GM12878 (cell line): ENCODE measurements at regions not wholly inside any gene's neighbourhood (a gene's known extent, or its start where the extent isn't known, plus 50 kb on each side); places are given as distances from the start of the nearest gene placed in this dataset.

Experiments
- ATAC-seq: fragments of 200-7000 bp; cut with Tn5 transposase; 3 replicates; pipeline ENCODE4 v1.9.1; 2020; ENCODE audit warnings: mild to moderate bottlenecking, moderate library complexity
- BruUV-seq: library from RNA; stranded (reverse); fragments of 400-500 nt; replicated peaks from 2 replicates; lab custom pipeline; 2021; lab: Mats Ljungman, UMichigan
- CTCF ChIA-PET: fragments of 300-600 bp; sonication (Branson Sonifier 250); formaldehyde crosslinking; extraction: SDS; loops from one replicate; lab custom pipeline; 2021; ENCODE audit warnings: inconsistent platforms; lab: Yijun Ruan, JAX
- POLR2A ChIA-PET: fragments of 350-600 bp; formaldehyde crosslinking; extraction: SDS; loops from one replicate; lab custom pipeline; 2021; ENCODE audit warnings: inconsistent platforms; lab: Charles Lee
- RAD21 ChIA-PET: fragments of 300-600 bp; sonication (Branson Sonifier 250); formaldehyde crosslinking; loops from one replicate; lab custom pipeline; 2023; ENCODE audit warnings: antibody characterized with exemption; ENCODE audit not compliant: unreplicated experiment; lab: Charles Lee
- SMC1A ChIA-PET: fragments of 300-600 bp; sonication (Branson Sonifier 250); formaldehyde crosslinking; loops from one replicate; lab custom pipeline; 2023; ENCODE audit not compliant: unreplicated experiment, uncharacterized antibody; lab: Charles Lee
- DNase-seq: peaks from one replicate; pipeline ENCODE4 v3.0.0-alpha.2; 2011; ENCODE audit warnings: low read depth, low spot score
- FAIRE-seq: peaks from 3 replicates; lab custom pipeline; 2011; peaks lifted over from hg19 to GRCh38; lab: Jason Lieb, UNC
- H2AFZ ChIP-seq: 2 replicates; pipeline ENCODE4 v1.6.0; 2011; ENCODE audit warnings: low read depth, low read length, control low read depth; ENCODE audit not compliant: control insufficient read depth
- H3K27ac ChIP-seq: 2 replicates; pipeline ENCODE4 v1.5.1; 2011; ENCODE audit warnings: control low read depth; ENCODE audit not compliant: control insufficient read depth, insufficient read depth
- H3K27me3 ChIP-seq, 2 experiments: replicated peaks in 1 of 2; 2 replicates each; pipeline versions ENCODE4 v1.6.0 to v1.6.1; 2011; ENCODE audit warnings: low read length in 1 of 2; ENCODE audit not compliant: control insufficient read depth in 2 of 2, insufficient read depth in 2 of 2
- H3K36me3 ChIP-seq, 2 experiments: 2 replicates each; pipeline ENCODE4 v1.5.1; 2011; ENCODE audit warnings: low read length in 1 of 2; ENCODE audit not compliant: control insufficient read depth in 2 of 2, insufficient read depth in 2 of 2
- H3K4me1 ChIP-seq: 2 replicates; pipeline ENCODE4 v1.6.1; 2011; ENCODE audit warnings: mild to moderate bottlenecking, low read length, moderate library complexity, mixed read lengths; ENCODE audit not compliant: control insufficient read depth, insufficient read depth
- H3K4me2 ChIP-seq: 2 replicates; pipeline ENCODE4 v1.6.0; 2011; ENCODE audit warnings: control low read depth; ENCODE audit not compliant: control insufficient read depth, insufficient read depth
- H3K4me3 ChIP-seq: fragments of 200-600 bp; sonication (generic); 2 replicates; pipeline ENCODE4 v1.5.1; 2016
- H3K79me2 ChIP-seq: 2 replicates; pipeline ENCODE4 v1.6.0; 2011; ENCODE audit warnings: low read length; ENCODE audit not compliant: control insufficient read depth, insufficient read depth
- H3K9ac ChIP-seq: 2 replicates; pipeline ENCODE4 v1.8.0; 2011; ENCODE audit warnings: low read length, control low read depth, mixed read lengths; ENCODE audit not compliant: control insufficient read depth, insufficient read depth
- H3K9me3 ChIP-seq: replicated peaks from 3 replicates; pipeline ENCODE4 v1.5.1; 2011; ENCODE audit warnings: mild to moderate bottlenecking, low read length; ENCODE audit not compliant: control insufficient read depth, insufficient read depth
- H4K20me1 ChIP-seq: 2 replicates; pipeline ENCODE4 v1.6.0; 2011; ENCODE audit not compliant: control insufficient read depth, insufficient read depth
- CEBPB ChIP-seq, 2 experiments: fragments of 150-350 bp in 1 of 2; IDR thresholded peaks; 2 replicates each; pipeline ENCODE4 v1.6.1; 2012 to 2014; ENCODE audit warnings: low read depth in 2 of 2, low read length in 2 of 2, borderline replicate concordance in 1 of 2, inconsistent platforms in 1 of 2
- FOXK2 ChIP-seq: fragments of 450-650 bp; IDR thresholded peaks from 2 replicates; pipeline ENCODE4 v1.6.1; 2017; ENCODE audit warnings: mild to moderate bottlenecking, moderate library complexity
- FOXM1 ChIP-seq: IDR thresholded peaks from 2 replicates; pipeline ENCODE4 v1.6.1; 2012; ENCODE audit warnings: low read depth, mild to moderate bottlenecking, inconsistent platforms, low read length, moderate library complexity
- HCFC1 ChIP-seq: fragments of 150-350 bp; IDR thresholded peaks from 2 replicates; pipeline ENCODE4 v1.6.1; 2014; ENCODE audit warnings: low read length
- KLF5 ChIP-seq: fragments of 450-650 bp; IDR thresholded peaks from 2 replicates; pipeline ENCODE4 v1.6.1; 2014; ENCODE audit warnings: mild to moderate bottlenecking; ENCODE audit not compliant: partially characterized antibody
- MXI1 ChIP-seq: fragments of 150-350 bp; IDR thresholded peaks from 2 replicates; pipeline ENCODE4 v1.6.1; 2011; ENCODE audit warnings: low read depth, mild to moderate bottlenecking, inconsistent platforms, low read length, improper control_type of control experiment
- RB1 ChIP-seq: fragments of 450-650 bp; formaldehyde crosslinking; IDR thresholded peaks from 2 replicates; pipeline ENCODE4 v1.6.1; 2017; ENCODE audit warnings: mild to moderate bottlenecking, borderline replicate concordance
- SPI1 ChIP-seq: IDR thresholded peaks from 2 replicates; pipeline ENCODE4 v1.6.1; 2011; ENCODE audit warnings: low read depth, mild to moderate bottlenecking, low read length, moderate library complexity, borderline replicate concordance; ENCODE audit not compliant: insufficient read depth
- WGBS: methylation state at CpG from one replicate; pipeline ENCODE4 v1.1.6; 2016; ENCODE audit warnings: low lambda C conversion rate; ENCODE audit not compliant: insufficient replicate concordance, insufficient coverage; ENCODE audit errors: missing lambda C conversion rate; 5-methylcytosine and 5-hydroxymethylcytosine counted together
- in situ Hi-C: fragments of 300-500 bp; cut with MboI; formaldehyde crosslinking; loops from 9 replicates; pipeline ENCODE4 v1.14.3; 2018; ENCODE audit warnings: mixed read lengths
- intact Hi-C: fragments of 100-400 bp; cut with micrococcal nuclease; formaldehyde crosslinking; loops from one replicate; pipeline ENCODE4 v1.14.2; 2022; ENCODE audit not compliant: unreplicated experiment
- TF ChIP-seq, protein P1 (sequence below): IDR thresholded peaks from 2 replicates; pipeline ENCODE4 v1.6.1; 2011; ENCODE audit warnings: low read depth, mild to moderate bottlenecking, low read length, moderate library complexity, borderline replicate concordance; ENCODE audit errors: extremely low read depth
- TF ChIP-seq, protein P2 (sequence below): fragments of 450-650 bp; IDR thresholded peaks from 2 replicates; pipeline ENCODE4 v1.6.1; 2016; ENCODE audit warnings: mild to moderate bottlenecking
- TF ChIP-seq, protein P3 (sequence below): fragments of 450-650 bp; IDR thresholded peaks from 2 replicates; pipeline ENCODE4 v1.6.1; 2017; ENCODE audit warnings: mild to moderate bottlenecking, moderate library complexity

DNA sequence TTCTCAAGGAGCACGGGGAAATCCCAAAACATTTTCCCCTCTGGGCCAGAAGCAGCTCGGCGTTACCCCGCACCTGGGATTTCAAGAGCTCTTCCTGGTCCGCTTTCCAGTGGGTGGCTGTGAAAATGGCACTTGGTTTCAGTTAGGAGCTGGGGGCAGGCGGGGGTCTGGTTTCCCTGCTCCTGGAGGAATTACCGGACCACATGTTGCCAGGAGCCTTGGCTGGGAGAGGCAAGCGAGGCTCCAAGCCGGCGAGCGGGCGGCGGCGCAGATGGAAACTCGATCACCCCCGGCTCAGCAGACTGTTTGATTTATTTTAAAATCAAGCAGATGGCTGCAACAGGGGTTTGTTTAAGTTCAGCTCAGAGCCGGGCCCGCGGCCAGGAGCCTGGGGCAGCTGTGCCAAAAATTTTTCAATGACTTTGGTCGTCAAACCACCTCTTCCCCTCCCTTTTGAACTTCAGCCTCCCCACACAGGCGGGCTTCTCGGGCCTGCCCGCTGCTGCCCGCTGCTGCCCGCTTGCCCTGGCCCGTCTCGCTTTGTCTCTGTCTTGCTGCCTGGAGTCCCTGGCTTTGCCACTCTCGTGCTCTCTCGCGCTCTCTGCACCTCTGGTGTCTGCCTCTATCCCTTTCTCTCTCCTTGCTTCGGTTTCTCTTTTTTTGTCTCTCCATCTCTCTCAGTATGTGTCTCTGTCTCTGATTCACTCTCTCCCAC lies 108.0 kb upstream of the CIBAR2 start:
- BruUV-seq = no TSS peak
- CTCF ChIA-PET = interaction anchor here (1.5 kb wide), 1 partner anchor 25 kb away, joined by 8 read pairs; no protein-coding TSS in a partner anchor
- H3K9me3 ChIP-seq = no peaks in the 10 kb centered on the region; the same call in 2 of the 3 replicates
- H3K4me3 ChIP-seq = no peak overlapping the region
- H3K36me3 ChIP-seq = no peaks in the 10 kb centered on the region
- FAIRE-seq = no peak
- TF ChIP-seq, protein P1, sequence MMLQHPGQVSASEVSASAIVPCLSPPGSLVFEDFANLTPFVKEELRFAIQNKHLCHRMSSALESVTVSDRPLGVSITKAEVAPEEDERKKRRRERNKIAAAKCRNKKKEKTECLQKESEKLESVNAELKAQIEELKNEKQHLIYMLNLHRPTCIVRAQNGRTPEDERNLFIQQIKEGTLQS = no peak
- no peak for TF ChIP-seq CEBPB (IDR thresholded peaks at IDR 0.05; ENCODE audit: borderline replicate concordance in 1 of 2, low read depth in 2 of 2, low read length in 2 of 2)
- TF ChIP-seq, protein P2, sequence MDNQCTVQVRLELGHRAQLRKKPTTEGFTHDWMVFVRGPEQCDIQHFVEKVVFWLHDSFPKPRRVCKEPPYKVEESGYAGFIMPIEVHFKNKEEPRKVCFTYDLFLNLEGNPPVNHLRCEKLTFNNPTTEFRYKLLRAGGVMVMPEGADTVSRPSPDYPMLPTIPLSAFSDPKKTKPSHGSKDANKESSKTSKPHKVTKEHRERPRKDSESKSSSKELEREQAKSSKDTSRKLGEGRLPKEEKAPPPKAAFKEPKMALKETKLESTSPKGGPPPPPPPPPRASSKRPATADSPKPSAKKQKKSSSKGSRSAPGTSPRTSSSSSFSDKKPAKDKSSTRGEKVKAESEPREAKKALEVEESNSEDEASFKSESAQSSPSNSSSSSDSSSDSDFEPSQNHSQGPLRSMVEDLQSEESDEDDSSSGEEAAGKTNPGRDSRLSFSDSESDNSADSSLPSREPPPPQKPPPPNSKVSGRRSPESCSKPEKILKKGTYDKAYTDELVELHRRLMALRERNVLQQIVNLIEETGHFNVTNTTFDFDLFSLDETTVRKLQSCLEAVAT = no peak
- TF ChIP-seq, protein P3, sequence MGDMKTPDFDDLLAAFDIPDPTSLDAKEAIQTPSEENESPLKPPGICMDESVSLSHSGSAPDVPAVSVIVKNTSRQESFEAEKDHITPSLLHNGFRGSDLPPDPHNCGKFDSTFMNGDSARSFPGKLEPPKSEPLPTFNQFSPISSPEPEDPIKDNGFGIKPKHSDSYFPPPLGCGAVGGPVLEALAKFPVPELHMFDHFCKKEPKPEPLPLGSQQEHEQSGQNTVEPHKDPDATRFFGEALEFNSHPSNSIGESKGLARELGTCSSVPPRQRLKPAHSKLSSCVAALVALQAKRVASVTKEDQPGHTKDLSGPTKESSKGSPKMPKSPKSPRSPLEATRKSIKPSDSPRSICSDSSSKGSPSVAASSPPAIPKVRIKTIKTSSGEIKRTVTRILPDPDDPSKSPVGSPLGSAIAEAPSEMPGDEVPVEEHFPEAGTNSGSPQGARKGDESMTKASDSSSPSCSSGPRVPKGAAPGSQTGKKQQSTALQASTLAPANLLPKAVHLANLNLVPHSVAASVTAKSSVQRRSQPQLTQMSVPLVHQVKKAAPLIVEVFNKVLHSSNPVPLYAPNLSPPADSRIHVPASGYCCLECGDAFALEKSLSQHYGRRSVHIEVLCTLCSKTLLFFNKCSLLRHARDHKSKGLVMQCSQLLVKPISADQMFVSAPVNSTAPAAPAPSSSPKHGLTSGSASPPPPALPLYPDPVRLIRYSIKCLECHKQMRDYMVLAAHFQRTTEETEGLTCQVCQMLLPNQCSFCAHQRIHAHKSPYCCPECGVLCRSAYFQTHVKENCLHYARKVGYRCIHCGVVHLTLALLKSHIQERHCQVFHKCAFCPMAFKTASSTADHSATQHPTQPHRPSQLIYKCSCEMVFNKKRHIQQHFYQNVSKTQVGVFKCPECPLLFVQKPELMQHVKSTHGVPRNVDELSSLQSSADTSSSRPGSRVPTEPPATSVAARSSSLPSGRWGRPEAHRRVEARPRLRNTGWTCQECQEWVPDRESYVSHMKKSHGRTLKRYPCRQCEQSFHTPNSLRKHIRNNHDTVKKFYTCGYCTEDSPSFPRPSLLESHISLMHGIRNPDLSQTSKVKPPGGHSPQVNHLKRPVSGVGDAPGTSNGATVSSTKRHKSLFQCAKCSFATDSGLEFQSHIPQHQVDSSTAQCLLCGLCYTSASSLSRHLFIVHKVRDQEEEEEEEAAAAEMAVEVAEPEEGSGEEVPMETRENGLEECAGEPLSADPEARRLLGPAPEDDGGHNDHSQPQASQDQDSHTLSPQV = no peak
- TF ChIP-seq MXI1 = no peak
- no peak for TF ChIP-seq FOXK2
- TF ChIP-seq HCFC1 = no peak
- no peak for TF ChIP-seq KLF5
- TF ChIP-seq FOXM1 = no peak
- TF ChIP-seq SPI1 = no peak
- TF ChIP-seq RB1 = no peak
- POLR2A ChIA-PET = no interaction called here
- no peak for DNase-seq
- no peaks in the 10 kb centered on the region for H3K27me3 ChIP-seq
- in situ Hi-C loops = no loop called here
- intact Hi-C loops = no loop called here
- no peak overlapping the region for H3K9ac ChIP-seq
- WGBS = 89% methylated on average over 30 of the region's 31 CpGs
- no peak overlapping the region for H3K27ac ChIP-seq
- H3K4me1 ChIP-seq = peaks cover 27% of the 10 kb centered on the region
- RAD21 ChIA-PET = no interaction called here
- H4K20me1 ChIP-seq = no peaks in the 10 kb centered on the region
- no peak overlapping the region for H2AFZ ChIP-seq
- H3K79me2 ChIP-seq = no peaks in the 10 kb centered on the region
- H3K4me2 ChIP-seq = no peak overlapping the region
- SMC1A ChIA-PET = no interaction called here
- ATAC-seq = no peak
